ENCODE measurements at regions not wholly inside any gene's neighbourhood (a gene's known extent, or its start where the extent isn't known, plus 50 kb on each side); places are given as distances from the start of the nearest gene placed in this dataset.

DNA sequence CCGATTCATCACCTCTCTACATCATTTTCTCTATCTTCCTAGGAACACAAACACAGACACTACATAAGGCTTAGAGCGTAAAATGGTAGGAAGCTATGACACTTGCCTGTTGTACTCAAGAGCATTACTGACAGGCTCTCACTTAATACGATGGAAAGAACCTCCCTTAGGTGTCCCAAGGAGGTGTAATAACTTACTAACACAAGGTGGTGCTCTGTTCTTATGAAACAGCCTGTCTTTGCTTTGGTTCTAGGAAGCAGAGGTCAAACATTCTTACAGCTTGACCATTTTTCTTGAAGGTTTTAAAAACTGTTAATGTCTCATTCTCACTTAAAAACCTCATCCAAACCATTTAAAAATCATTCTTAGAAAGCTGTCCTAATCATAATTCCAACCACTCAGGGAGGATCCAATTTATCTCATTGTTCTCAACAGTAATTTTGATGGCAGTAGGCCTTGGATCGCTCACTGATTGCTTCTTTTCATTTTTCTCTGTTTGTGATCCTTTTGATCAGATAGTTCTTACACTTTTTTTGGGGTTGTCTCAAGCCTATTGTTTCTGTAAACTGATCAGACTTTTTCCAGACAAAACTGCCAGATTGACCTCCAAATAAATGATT lies 317.8 kb upstream of the AGTR1 start:
- no peak for TF ChIP-seq POLR2A (IDR thresholded peaks at IDR 0.05)
- TF ChIP-seq, protein P1, sequence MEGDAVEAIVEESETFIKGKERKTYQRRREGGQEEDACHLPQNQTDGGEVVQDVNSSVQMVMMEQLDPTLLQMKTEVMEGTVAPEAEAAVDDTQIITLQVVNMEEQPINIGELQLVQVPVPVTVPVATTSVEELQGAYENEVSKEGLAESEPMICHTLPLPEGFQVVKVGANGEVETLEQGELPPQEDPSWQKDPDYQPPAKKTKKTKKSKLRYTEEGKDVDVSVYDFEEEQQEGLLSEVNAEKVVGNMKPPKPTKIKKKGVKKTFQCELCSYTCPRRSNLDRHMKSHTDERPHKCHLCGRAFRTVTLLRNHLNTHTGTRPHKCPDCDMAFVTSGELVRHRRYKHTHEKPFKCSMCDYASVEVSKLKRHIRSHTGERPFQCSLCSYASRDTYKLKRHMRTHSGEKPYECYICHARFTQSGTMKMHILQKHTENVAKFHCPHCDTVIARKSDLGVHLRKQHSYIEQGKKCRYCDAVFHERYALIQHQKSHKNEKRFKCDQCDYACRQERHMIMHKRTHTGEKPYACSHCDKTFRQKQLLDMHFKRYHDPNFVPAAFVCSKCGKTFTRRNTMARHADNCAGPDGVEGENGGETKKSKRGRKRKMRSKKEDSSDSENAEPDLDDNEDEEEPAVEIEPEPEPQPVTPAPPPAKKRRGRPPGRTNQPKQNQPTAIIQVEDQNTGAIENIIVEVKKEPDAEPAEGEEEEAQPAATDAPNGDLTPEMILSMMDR (IDR thresholded peaks at IDR 0.05 in 8 of 11, conservative IDR thresholded peaks at IDR 0.05 in 3 of 11) = peak in 9 of 11 experiments; percentile 14 to 51 (median 32)
